GM19239 (cell line): ENCODE measurements at regions not wholly inside any gene's neighbourhood (a gene's known extent, or its start where the extent isn't known, plus 50 kb on each side); places are given as distances from the start of the nearest gene placed in this dataset.
"Not testable (repeated sequence)": the region's sequence is repeated elsewhere in the genome, so short reads cannot be mapped to it uniquely, and the experiment has no call there.

Experiments
- DNase-seq: peaks from one replicate; pipeline ENCODE4 v3.0.0; 2011; ENCODE audit warnings: low spot score; ENCODE audit not compliant: insufficient read length
- FAIRE-seq: peaks from 2 replicates; lab custom pipeline; 2011; peaks lifted over from hg19 to GRCh38; lab: Jason Lieb, UNC

GRCh38 chr3:110868106-110868505, 203.5 kb upstream of the NECTIN3 start:
- FAIRE-seq = no peak
- no peak for DNase-seq

DNA sequence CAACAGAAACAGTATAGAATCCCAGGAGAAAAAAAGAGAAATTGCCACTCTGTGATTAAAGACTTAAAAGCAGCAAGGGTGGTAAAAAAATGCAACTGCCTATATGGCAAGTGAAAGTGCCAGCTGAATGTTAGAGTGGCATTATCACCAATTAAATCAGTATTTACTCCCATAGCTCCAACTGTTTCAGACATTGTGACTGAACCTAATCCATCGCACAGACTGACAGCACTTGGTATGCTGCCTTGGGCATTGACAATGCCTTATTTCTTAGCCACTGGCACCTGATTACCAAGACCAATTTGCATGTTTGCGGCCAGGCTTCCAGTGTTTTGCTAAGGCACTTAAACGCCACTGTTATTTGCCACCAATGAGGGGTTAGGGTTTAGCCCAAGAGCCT, 201.9 kb upstream of the NECTIN3 start:
- FAIRE-seq = no peak

DNA sequence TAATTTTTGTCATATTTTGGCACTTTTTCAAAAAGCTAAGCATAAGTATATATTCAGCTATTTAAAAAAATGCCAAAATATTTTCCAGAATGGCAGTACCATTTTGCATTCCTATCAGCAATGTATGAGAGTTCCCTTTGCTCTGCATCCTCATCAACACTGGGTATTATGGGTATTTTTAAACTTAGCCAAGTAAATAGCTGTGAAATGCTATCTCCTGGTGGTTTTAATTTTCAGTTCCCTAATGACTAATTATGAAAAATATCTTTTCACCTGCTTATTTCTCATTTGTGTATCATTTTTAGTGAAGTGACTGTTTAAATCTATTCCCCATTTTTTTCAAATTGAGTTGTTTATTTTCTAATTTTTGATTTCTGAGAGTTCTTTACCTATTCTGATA, 199.7 kb upstream of the NECTIN3 start:
- DNase-seq (no peak), FAIRE-seq (peak; percentile 11)

More for the DNA sequence above, 201.9 kb upstream of the NECTIN3 start:
- no peak for DNase-seq

DNA sequence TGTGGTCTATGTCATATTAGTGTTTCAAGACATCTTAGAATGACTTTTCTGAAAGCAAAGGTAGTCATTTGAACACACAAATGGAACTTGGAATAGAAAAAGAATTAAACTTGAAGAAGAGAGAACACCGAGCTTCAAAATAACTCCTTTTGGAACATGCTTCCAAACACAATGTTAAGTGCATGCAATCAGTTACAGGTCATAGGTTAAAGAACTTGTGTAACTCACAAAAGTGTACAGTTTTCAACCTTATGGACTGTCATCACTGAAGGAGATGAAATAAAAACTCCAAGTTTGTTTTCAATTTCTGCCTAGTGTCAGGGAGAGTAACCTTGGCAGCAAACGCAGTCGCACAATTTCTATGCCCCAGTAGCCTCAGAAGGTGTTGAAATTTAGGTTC, 192.9 kb upstream of the NECTIN3 start:
- FAIRE-seq (no peak), DNase-seq (no peak)

- DNase-seq = peak; percentile 14
- no peak for FAIRE-seq
Observed at GRCh38 chr3:110881069-110881468, 190.5 kb upstream of the NECTIN3 start.

DNA sequence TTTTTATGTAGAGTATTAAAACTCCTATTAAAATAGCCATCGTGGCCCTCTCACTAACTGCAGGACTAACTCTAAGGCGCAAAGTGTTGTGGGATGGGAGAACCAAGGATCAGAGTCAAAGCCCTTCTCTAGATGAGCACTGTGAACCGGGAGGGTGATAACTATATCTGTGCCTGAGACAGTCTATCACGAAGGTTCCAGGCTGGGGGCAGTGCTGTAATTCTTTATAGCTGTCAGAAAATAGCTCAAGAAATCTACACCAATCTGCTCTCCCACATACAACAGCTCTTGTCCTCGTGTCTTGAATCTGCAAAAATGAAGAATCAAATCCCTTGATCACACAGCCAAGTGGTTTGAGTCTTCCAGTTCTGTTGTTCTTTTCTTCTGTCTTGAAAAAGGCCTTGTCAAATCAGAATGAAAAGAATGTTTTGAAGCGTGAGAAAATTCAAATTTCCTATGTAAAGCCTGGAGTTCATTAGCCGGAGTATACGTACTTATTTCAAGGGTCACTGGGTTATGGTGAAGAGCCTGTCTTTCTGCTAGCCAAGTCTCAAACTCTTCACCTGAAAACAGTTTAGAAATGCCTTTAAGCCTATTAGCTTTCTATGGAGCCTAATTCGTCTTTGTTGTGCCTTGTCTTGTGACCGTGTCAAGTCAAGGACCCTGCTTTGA, 185.3 kb upstream of the NECTIN3 start:
- DNase-seq (no peak), FAIRE-seq (no peak)

GRCh38 chr3:110887176-110887575, 184.4 kb upstream of the NECTIN3 start:
- DNase-seq = no peak
- no peak for FAIRE-seq

GRCh38 chr3:110888625-110889375, 182.8 kb upstream of the NECTIN3 start:
- not testable (repeated sequence) for DNase-seq, FAIRE-seq

GRCh38 chr3:110889376-110889699, 182.3 kb upstream of the NECTIN3 start:
- FAIRE-seq, DNase-seq: not testable (repeated sequence)

DNA sequence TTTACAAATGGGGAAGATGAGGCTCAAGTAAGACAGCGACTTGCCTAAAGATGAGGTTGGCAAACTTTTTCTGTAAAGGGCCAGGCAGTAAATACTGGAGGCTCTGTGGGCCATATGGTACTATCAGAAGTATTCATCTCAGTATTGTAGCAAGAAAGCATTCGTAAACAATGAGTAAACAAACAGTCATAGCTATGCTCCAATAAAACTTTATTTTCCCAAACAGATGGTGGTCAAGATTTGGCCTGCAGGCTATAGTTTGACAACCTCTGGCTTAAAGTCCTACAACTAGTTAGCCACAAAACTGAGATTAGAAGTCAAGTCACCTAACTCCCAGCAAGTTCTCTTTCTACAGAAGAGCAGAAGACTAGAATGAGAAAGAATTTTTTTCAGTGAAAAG, 177.0 kb upstream of the NECTIN3 start:
- DNase-seq = no peak
- FAIRE-seq = no peak

DNA sequence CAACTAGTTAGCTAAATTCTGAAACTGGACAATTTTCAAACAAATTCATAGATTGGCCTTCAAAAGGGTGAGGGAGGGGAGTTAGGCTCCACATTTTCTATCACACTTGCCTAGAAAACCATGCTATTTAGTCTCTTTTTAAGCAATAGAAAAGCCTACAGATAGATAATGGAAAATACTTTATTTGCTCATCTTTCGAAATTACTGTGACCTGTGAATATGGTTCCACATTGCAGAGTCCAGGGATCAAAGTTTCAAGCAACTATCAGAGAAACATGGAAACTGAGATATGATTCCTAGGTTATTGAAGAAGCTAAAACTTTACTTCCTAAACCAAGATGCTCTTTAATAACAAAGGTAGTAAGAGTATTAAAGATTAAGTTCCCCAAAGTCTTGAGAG, 176.6 kb upstream of the NECTIN3 start:
- DNase-seq = no peak
- no peak for FAIRE-seq

- DNase-seq (no peak), FAIRE-seq (no peak)
Observed at GRCh38 chr3:110897046-110897445, 174.6 kb upstream of the NECTIN3 start.

- no peak for FAIRE-seq
- DNase-seq = no peak
Observed at GRCh38 chr3:110900576-110900975, 171.0 kb upstream of the NECTIN3 start.

GRCh38 chr3:110901536-110901935, 170.1 kb upstream of the NECTIN3 start:
- FAIRE-seq (no peak), DNase-seq (no peak)

DNA sequence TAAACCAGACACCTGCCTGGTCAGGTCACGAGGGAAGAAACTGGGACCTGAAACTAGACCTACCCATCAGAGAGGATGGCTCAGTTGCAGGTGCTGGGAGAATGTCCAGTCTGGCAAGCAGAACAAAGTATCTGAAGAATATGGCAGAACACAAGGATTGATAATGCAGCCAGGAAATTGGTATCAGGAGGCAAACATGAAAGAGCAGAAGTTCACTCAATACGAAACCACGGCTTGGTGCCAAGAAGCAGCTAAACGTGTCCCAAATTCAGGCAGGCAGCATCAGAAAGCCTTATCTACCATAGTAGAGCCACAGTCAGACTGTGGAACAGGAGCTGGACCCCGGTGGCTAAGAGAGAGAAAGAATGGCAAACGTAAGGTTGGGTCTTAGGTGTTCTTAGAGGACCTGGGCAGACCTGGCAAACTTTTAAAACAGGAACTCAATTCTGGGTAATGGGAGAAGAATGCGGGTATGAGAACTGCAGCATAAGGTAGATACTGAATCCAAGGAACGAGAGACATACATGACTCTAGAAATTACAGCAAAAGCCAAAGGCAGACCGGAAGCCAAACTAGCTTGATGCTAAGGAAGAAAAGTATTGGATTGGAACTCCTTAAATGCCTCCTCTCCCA, 169.0 kb upstream of the NECTIN3 start:
- FAIRE-seq (no peak), DNase-seq (no peak)

DNA sequence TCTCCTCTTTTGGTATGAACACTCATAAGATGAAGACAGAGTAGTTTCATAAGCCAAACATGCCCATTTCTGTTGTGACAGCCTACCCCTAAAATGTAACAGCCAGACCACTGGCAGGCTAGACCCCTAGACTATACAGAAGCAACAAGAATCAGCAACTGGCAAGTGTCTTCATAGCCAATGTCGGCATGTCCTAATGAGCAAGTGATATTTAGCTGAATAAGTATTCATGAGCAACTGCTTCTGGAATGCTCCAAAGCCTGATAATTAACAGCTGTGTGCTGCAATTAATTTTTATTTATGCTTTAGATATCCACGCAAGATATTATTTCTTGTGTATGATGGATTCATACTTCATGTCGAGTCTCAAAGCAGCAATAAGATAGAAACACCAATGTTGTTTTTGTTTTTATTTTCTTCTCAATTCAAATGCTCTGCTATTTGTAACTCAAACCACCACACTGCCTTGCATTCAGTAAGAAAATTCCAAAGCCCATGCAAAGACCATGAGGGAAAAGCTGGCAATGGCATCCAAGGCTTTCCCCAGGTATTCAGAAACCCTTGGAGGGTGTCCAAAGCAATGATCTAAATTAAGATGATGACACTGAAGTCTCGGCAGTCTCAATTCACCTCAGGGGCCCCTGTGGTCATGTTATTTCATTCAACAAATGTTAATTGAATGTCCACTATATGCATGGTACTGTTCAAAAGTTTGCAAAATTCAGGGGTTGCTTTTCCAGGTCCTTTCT, 167.7 kb upstream of the NECTIN3 start:
- FAIRE-seq = no peak
- DNase-seq = no peak

- no peak for FAIRE-seq
- DNase-seq = no peak
Observed at GRCh38 chr3:110904520-110904890, 167.1 kb upstream of the NECTIN3 start.

- no peak for FAIRE-seq
Observed at GRCh38 chr3:110905121-110905520, 166.5 kb upstream of the NECTIN3 start.

GRCh38 chr3:110909839-110910238, 161.8 kb upstream of the NECTIN3 start:
- FAIRE-seq = no peak

More at GRCh38 chr3:110905121-110905520, 166.5 kb upstream of the NECTIN3 start:
- DNase-seq = no peak

DNA sequence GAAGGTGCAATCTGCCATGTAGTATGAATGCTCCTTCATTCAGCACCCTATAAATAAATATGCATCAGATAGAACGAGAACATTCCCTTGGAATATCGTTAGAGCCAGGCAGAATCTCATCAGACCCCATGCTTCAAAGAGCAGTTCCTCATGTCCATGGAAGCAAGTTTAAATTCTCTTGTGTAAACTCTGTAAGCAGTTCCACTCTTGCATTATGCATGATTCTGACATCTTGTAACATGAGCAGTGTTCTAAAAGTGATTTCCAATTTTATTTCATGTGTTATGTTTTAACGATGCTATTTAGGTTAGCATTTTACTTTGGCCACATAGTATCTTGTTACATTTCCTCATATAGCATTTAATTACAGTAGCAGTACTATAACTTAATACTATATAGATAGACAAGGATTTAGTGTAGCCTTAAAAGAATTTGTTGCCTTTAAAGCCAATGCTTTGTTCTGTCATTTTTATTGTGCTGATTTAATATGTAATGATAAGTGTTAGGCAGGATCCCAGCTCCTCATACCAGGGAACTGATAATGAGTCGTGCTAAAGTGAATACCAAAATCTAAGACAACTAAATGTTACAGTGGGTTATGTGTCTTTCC, 161.2 kb upstream of the NECTIN3 start:
- FAIRE-seq = no peak
- no peak for DNase-seq

More at GRCh38 chr3:110909839-110910238, 161.8 kb upstream of the NECTIN3 start:
- DNase-seq = no peak
